ENCODE measurements at regions not wholly inside any gene's neighbourhood (a gene's known extent, or its start where the extent isn't known, plus 50 kb on each side); places are given as distances from the start of the nearest gene placed in this dataset.
"Not testable (repeated sequence)": the region's sequence is repeated elsewhere in the genome, so short reads cannot be mapped to it uniquely, and the experiment has no call there.

- POLR2A ChIA-PET (ENCODE audit: low non-redundant PET) = no interaction called here
- DNase-seq (ENCODE audit: low spot score) = no peak
- no peak for TF ChIP-seq CTCF (conservative IDR thresholded peaks at IDR 0.05; ENCODE audit: low read depth)
- CTCF ChIA-PET = interaction anchor here (0.6 kb wide), 1 partner anchor 1288 kb away, joined by 3 read pairs; no protein-coding TSS in a partner anchor
- no peak overlapping the region for H3K27ac ChIP-seq
These were observed 233.0 kb downstream of the EMX2 start for GRCh38 chr10:117775526-117775925.

GRCh38 chr10:117777222-117777621, 234.7 kb downstream of the EMX2 start:
- DNase-seq (ENCODE audit: low spot score); H3K27ac ChIP-seq; CTCF ChIA-PET; POLR2A ChIA-PET (ENCODE audit: low non-redundant PET): not testable (repeated sequence)

- POLR2A ChIA-PET (ENCODE audit: low non-redundant PET) = no interaction called here
- TF ChIP-seq CTCF (conservative IDR thresholded peaks at IDR 0.05; ENCODE audit: low read depth) = no peak
- CTCF ChIA-PET = no interaction called here
- DNase-seq (ENCODE audit: low spot score) = no peak
- no peak overlapping the region for H3K27ac ChIP-seq
These were observed 235.7 kb downstream of the EMX2 start for GRCh38 chr10:117778241-117778640.

GRCh38 chr10:117780411-117780810, 237.9 kb downstream of the EMX2 start:
- ChIA-PET CTCF (no interaction called here), POLR2A (ENCODE audit: low non-redundant PET) (no interaction called here)
- no peak for DNase-seq (ENCODE audit: low spot score)
- H3K27ac ChIP-seq = no peak overlapping the region
- no peak for TF ChIP-seq CTCF (conservative IDR thresholded peaks at IDR 0.05; ENCODE audit: low read depth)

- ChIA-PET CTCF (no interaction called here), POLR2A (ENCODE audit: low non-redundant PET) (no interaction called here)
- no peak for TF ChIP-seq CTCF (conservative IDR thresholded peaks at IDR 0.05; ENCODE audit: low read depth)
- no peak overlapping the region for H3K27ac ChIP-seq
- no peak for DNase-seq (ENCODE audit: low spot score)
These were observed 238.8 kb downstream of the EMX2 start for GRCh38 chr10:117781216-117781831.

GRCh38 chr10:117782276-117782675, 239.7 kb downstream of the EMX2 start:
- DNase-seq (ENCODE audit: low spot score) = no peak
- no peak overlapping the region for H3K27ac ChIP-seq
- CTCF ChIA-PET = interaction anchor here (0.6 kb wide), 1 partner anchor 57 kb away, joined by 6 read pairs; no protein-coding TSS in a partner anchor
- TF ChIP-seq CTCF (conservative IDR thresholded peaks at IDR 0.05; ENCODE audit: low read depth) = no peak
- POLR2A ChIA-PET (ENCODE audit: low non-redundant PET) = no interaction called here

GRCh38 chr10:117783698-117784395, 241.3 kb downstream of the EMX2 start:
- no peak for TF ChIP-seq CTCF (conservative IDR thresholded peaks at IDR 0.05; ENCODE audit: low read depth)
- ChIA-PET POLR2A (ENCODE audit: low non-redundant PET) (no interaction called here), CTCF (interaction anchor here (0.7 kb wide), 1 partner anchor 197 kb away, joined by 3 read pairs; no protein-coding TSS in a partner anchor)
- DNase-seq (ENCODE audit: low spot score) = no peak
- H3K27ac ChIP-seq = no peak overlapping the region

All from RWPE1 (cell line).